Cerebellar nuclear complex (tissue), 1 donor: ENCODE measurements at regions not wholly inside any gene's neighbourhood (a gene's known extent, or its start where the extent isn't known, plus 50 kb on each side); places are given as distances from the start of the nearest gene placed in this dataset.

Source experiments
- DNase-seq, 2 experiments: peaks; one replicate each; lab custom pipeline; 2025; lab: John Stamatoyannopoulos, UW

GRCh38 chr14:66114071-66114470 lies 372.1 kb upstream of the CCDC196 start:
- no peak for DNase-seq

- no peak for DNase-seq
Observed at GRCh38 chr14:66115740-66116502, 370.2 kb upstream of the CCDC196 start.

- no peak for DNase-seq
Observed at GRCh38 chr14:66116732-66117131, 369.4 kb upstream of the CCDC196 start.

GRCh38 chr14:66117600-66117999 lies 368.6 kb upstream of the CCDC196 start:
- DNase-seq, result no peak

GRCh38 chr14:66119606-66120231 lies 366.5 kb upstream of the CCDC196 start:
- DNase-seq, result no peak

DNA sequence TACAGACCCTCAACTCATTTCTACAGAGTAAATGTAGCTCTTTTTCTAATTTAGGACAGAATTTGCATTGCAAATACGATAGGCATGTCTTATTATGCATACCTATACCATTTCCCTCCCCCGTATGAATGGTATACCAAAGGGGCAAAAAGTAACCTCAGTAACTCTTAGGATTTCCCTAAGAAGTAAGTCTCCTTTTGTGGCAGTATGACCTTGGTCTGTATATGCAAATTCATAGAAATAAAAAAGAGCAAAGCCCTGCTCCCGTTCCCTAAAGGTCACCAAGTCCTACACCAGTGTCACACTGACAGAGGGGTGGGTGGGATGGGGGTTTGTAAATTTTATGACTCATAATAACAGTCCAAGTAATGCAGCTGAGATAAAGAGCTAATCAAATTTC lies 365.8 kb upstream of the CCDC196 start:
- no peak for DNase-seq

- no peak for DNase-seq
Observed at GRCh38 chr14:66121859-66122258, 364.3 kb upstream of the CCDC196 start.

- no peak for DNase-seq
Observed at GRCh38 chr14:66129224-66129623, 356.9 kb upstream of the CCDC196 start.

- no peak for DNase-seq
Observed at GRCh38 chr14:66131111-66131510, 355.1 kb upstream of the CCDC196 start.

GRCh38 chr14:66133666-66134065 lies 352.5 kb upstream of the CCDC196 start:
- DNase-seq, result no peak

DNA sequence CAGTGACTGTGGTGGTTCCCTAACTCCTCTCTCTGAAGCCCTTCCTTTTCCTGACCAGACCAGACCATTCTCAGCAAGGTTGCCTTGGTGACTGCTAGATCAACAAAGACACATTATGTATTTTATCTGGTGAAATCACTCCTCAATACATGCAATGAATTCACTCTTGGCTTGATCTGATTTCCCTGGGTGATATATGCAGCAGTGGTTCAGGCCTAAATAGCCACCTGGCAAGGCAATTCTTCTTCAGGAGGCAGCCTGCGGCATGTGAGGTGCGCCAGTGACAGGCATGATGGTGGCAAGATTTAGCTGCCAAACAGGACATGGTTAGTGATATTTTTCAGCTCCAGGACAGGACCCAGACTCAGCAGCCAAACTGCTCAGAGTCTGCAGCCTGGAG lies 350.3 kb upstream of the CCDC196 start:
- no peak for DNase-seq

- no peak for DNase-seq
Observed at GRCh38 chr14:66137081-66137480, 349.1 kb upstream of the CCDC196 start.

GRCh38 chr14:66139432-66139831 lies 346.7 kb upstream of the CCDC196 start:
- no peak for DNase-seq

DNA sequence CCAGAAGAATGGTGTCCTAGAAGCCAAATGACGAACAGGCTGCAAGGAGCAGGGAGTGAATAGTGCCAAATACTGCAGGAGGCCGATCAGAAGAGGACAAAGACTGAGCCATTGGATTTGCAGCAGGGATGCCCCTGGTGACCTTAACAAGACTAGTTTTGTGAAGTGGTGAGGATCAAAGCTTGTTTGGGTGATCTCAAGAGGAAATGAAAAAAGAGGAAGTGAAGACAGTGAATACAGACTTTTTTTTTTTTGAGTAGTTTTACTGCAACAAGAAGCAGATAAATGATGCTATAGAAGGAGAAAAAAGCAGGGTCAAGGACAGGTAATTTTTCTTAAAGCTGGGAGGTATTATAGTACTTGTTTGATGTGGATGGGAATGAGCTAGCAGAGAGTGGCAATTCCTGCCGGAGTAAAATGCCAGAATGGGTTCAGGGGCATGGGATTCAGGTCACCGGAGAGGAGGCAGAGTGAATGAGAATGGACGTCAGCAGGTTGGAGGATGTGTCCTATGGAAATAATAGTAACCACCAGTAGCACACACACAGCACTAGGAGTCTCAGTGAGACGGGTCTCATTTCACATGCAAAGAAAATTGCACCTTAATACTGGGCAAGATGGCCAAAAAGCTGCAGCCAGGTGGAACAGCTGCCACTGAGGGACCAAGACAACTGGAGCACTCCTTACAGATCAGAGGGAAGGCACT lies 345.8 kb upstream of the CCDC196 start:
- DNase-seq, result no peak

DNA sequence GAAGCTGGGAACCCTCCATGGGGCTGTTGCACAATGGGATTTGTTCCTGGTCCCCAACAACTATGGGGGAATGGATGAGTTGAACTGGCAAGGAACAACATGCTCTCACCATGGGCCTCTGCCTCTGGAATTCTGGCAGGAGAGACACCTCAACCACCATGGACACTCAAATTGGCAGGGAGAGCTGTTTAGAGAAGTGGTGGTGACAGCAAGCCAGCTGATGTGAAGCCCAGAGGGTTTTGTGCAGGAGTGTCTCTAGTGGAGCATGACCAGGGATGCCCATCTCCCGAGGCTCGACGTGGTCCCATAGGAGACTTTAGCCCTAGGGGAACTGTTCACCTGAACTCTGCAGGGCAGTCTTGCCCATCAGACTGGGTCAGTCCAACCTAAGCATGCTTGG lies 345.2 kb upstream of the CCDC196 start:
- no peak for DNase-seq

DNA sequence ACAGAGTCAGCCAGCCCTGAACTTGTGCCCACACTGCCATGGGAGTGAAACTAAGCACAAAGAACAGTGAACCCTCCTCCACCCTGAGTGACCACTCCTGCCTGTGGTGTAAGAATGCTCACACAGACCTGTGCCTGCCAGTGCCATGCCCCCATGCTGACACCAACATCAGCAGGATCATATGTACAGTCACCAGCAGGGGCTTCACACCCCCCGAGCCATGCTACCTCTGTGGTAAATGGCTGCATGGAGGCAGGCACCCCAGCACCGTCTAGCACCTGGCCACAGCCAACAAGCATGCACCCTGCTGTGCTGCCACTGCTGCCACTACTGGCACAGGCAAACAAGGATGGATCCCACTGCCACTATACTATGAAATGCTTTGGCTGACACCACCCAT lies 344.4 kb upstream of the CCDC196 start:
- no peak for DNase-seq

- no peak for DNase-seq
Observed at GRCh38 chr14:66143387-66144112, 342.6 kb upstream of the CCDC196 start.

DNA sequence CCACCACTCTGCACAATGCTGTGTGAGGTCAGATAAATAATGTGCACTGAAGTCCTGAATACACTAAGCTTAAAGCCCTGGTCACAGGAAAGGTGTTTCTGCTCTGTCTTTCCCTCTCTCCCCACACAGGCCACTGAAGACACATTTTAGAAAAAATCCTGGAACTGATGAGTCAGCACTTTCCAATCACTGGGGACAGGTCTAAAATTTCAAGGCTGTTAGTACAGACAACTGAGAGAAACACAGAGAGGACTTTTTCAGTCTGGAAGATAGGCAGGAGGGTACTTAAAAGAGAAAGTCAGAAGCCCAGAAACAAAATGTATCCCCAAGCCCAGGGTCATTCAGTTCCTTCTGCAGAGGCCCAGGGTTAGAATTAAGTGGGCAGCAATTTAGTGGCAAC lies 333.9 kb upstream of the CCDC196 start:
- DNase-seq, result no peak

DNA sequence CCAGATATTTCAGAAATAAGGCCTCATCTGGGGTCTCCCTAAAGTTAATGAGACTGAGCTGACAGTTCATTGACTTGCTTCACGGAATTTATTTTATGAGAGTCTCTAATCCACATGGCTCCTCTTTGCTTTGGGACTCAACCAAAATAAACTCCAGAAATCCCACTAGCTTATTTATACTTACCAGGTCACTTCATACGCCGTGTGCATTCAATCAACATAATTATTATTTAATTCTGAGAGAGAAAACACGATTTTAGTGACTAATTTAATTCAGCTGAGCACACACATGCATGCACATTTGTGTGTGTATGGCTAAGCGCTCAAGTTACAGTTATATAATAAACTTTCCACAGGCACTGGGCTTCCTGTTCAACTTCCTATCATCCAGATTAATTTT lies 333.4 kb upstream of the CCDC196 start:
- no peak for DNase-seq

GRCh38 chr14:66163023-66163422 lies 323.1 kb upstream of the CCDC196 start:
- DNase-seq, result no peak

GRCh38 chr14:66165337-66165736 lies 320.8 kb upstream of the CCDC196 start:
- DNase-seq, result no peak

GRCh38 chr14:66174453-66174891 lies 311.7 kb upstream of the CCDC196 start:
- DNase-seq, result no peak
